ENCODE measurements at regions not wholly inside any gene's neighbourhood (a gene's known extent, or its start where the extent isn't known, plus 50 kb on each side); places are given as distances from the start of the nearest gene placed in this dataset.

DNA sequence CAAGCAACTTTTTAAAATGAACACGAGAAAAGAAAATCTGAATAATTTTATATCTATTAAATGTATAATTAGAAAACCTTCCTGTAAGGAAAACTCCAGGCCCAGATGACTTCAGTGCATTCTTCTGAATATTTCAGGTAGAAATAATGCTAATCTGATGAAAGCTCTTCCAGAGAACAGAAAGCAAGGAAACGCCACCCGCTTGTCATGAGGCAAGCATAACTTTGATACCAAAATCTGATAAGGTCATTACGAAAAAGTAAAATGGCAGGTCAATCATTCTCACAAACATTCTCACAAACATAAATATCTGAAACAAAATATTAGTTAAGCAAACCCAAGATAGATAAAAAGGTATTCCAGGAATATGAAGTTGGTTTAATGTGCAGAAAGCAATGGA lies 60.6 kb upstream of the PCSK6 start:
- TF ChIP-seq, protein P1, sequence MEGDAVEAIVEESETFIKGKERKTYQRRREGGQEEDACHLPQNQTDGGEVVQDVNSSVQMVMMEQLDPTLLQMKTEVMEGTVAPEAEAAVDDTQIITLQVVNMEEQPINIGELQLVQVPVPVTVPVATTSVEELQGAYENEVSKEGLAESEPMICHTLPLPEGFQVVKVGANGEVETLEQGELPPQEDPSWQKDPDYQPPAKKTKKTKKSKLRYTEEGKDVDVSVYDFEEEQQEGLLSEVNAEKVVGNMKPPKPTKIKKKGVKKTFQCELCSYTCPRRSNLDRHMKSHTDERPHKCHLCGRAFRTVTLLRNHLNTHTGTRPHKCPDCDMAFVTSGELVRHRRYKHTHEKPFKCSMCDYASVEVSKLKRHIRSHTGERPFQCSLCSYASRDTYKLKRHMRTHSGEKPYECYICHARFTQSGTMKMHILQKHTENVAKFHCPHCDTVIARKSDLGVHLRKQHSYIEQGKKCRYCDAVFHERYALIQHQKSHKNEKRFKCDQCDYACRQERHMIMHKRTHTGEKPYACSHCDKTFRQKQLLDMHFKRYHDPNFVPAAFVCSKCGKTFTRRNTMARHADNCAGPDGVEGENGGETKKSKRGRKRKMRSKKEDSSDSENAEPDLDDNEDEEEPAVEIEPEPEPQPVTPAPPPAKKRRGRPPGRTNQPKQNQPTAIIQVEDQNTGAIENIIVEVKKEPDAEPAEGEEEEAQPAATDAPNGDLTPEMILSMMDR (conservative IDR thresholded peaks at IDR 0.05 in 1 of 2, IDR thresholded peaks at IDR 0.05 in 1 of 2; ENCODE audit: extremely low read depth in 1 of 2, insufficient read depth in 1 of 2, low read depth in 1 of 2, low read length in 2 of 2): no peak
- no peak for TF ChIP-seq EZH2 (IDR thresholded peaks at IDR 0.05; ENCODE audit: borderline replicate concordance, low read length)
